CD4-positive, alpha-beta T cell treated with Interleukin-17A for 4 hours (primary cell): ENCODE measurements at regions not wholly inside any gene's neighbourhood (a gene's known extent, or its start where the extent isn't known, plus 50 kb on each side); places are given as distances from the start of the nearest gene placed in this dataset.

Source experiments
- DNase-seq: peaks from one replicate; pipeline ENCODE4 v3.0.0-alpha.2; 2020; ENCODE audit warnings: mixed read lengths

DNA sequence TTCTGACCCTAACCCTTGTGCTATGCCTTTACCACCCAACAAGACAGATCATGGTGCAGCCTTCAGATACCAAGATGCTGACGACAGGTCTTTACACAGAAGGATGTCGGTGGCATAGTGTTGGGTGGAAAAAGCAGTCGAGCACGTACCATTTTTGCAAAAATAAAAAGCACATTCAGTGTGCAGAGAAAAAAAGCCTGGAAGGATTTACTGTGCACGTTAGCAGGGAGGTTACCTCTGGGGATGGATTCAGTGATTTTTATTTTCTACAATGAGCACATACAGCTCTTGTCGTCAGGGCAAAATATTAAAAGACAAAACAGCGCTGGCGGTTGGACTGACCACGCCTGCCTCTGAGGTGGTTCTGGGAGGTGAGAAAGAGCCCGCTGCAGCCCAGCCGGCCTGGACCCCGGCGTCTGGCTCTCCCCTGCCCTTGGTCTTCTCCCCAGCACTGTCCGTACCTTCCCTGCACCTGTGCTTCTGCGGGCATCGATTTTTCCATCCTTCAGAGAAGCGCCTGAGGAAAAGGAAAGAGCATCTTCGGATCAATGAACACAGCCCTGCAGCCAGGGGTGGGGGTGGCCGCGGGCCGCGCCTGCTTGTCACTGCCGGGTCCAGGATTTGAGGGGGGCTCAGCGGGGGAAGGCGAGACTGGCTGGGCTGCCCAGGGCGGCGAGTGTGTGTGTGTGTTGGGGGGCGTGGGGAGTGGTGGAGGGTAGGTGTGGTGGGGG is 200.0 kb upstream of the IER5L start:
- DNase-seq = no peak

DNA sequence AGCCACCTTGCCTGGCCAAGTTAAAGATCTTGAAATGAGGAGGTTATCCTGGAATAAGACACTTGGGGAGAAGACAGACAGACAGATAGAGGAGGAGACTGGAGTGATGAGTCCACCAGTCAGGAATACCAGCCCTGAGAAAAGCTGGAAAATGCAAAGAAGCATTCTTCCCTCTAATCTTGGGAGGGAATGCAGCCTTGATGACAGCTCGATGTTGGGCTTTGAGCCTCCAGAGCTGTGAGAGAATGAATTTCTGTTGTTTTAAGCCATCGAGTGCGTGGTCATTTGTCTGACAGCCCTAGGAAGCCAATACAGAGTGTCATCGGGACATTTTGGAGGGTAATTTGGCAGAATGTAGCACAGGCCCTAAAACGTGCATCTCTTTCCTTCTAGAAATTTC is 199.1 kb upstream of the IER5L start:
- no peak for DNase-seq

DNA sequence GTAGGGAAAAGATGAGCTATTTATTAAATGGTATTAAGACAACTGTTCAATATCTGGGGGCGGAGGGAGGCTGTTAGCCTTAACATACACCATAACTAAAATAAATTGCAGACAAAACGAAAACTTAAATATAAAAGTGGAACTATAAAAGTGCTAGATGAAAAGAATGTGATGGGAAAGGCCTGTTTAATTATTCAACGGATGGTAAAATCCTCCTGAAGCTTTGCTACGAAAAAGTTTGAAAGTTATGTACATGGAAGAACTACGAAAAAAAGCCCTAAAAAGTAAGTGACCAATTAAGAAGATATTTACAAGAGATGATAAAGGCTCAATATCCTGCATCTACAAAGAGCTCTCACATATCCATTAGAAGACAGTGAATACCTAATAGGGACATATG is 197.8 kb upstream of the IER5L start:
- no peak for DNase-seq

DNA sequence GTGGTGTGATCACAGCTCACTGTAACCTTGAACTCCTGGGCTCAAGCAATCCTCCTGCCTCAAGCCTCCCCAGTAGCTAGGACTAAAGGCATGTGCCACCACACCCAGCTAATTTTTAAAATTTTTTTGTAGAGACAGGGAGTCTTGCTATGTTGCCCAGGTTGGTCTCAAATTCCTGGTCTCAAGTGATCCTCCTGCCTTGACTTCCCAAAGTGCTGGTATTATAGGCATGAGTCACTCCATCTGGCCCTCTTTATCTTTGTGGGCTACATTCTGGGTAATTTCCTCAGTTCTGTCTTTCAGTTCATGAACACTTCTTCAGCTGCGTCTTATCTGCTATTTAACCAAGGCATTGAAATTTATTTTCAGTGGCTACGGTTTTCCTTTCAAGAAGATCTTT is 196.6 kb upstream of the IER5L start:
- no peak for DNase-seq

DNA sequence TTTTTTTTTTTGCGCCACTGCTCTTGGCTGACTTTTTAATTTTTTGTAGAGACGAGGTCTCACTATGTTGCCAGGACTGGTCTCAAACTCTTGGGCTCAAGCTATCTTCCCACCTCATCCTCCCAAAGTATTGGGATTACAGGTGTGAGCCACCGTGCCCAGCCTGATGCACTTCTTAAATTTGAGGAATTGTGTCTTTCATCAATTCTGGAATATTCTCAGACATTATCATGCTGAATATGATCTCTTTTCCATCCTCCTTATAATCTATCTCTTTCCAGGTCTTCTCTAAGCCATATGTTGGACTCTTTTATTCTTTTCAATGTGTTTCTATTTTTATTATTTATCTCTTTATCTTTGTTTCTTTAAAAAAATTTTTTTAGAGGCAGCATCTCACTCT is 196.2 kb upstream of the IER5L start:
- no peak for DNase-seq

DNA sequence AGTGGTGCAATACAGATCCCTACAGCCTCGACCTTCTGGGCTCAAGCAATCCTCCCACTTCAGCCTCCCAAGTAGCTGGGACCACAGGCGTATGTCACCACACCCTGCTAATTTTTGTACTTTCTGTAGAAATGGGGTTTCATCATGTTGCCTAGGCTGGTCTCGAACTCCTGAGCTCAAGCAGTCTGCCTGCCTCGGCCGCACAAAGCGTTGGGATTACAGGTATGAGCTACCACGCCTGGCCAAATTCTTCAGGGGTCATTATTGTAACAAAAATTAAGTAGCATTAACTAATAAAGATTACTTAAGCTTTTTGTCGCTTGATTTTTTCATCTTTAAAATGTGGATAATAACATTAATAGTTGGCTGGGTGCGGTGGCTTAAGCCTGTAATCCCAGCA is 195.3 kb upstream of the IER5L start:
- DNase-seq = no peak

DNA sequence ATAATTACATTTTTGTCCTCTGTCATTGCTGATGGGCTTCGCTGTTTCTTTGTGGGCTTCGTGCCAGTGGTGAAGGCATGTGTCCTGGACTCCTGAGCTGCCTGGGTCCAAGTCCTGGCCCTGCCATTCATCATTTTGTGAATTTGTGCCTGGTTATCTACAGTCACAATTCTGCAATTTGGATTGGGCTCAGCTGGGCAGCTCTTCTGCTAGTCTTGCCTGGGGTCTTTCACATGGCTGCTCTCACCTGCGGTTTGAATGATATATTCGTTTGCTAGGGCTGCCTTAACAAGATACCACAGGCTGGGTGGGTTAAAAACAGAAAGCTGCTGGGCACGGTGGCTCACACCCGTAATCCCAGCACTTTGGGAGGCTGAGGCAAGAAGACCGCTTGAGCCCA is 192.7 kb upstream of the IER5L start:
- no peak for DNase-seq

DNA sequence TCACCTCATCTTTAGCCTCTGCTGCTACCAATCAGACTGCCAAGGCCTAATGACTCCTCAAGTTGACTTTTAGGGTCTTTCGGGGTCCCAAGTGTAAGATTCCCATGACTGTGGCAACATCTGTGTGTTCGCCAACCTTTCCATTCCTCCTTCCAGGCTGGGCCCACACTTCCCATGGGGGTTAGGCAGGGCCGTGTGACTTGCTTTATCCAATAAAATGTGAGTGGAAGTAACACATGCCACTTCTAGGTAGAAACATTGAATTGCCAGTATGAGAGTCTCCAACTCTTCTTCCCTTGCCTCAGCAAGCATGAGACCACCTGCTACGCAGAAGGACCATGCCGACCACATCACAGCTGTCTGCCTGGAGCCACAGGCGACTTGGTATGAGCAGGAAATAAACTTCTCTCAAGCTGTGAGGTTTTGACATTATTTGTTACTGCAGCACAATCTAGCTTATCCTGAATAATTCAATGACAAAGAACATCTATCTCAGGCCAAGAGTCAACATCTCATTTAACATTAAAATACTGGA is 190.4 kb upstream of the IER5L start:
- no peak for DNase-seq

DNA sequence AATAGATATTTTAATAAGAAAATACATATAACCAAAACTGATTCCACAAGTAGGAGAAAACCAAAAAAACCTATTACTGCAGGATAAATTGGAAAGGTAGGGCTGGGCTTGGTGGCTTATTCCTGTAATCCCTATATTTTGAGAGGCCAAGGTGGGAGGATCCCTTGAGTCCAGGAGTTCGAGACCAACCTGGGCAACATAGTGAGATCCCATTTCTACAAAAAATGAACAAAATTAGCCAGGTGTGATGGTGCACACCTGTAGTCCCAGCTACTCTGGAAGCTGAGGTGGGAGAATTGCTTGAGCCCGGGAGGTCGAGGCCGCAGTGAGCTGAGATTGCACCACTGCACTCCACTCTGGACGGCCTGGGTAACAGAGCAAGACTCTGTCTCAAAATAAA is 189.2 kb upstream of the IER5L start:
- no peak for DNase-seq

DNA sequence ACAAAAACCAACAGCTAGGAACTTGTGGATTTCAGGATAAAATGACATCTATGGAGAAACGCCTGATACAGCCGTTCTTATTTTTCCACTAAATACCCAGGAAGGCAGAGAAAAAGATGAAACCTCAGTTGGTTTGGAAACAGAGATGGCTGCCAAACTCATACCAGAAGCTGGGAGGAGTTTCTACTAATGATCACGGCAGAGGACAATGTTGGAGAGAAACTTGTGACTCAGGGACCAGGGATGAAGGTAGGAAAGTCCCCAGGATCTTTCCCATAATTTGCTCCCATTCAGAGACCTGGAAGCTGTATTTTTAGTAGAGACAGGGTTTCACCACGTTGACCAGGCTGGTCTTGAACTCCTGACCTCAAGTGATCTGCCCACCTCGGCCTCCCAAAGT is 187.1 kb upstream of the IER5L start:
- no peak for DNase-seq

DNA sequence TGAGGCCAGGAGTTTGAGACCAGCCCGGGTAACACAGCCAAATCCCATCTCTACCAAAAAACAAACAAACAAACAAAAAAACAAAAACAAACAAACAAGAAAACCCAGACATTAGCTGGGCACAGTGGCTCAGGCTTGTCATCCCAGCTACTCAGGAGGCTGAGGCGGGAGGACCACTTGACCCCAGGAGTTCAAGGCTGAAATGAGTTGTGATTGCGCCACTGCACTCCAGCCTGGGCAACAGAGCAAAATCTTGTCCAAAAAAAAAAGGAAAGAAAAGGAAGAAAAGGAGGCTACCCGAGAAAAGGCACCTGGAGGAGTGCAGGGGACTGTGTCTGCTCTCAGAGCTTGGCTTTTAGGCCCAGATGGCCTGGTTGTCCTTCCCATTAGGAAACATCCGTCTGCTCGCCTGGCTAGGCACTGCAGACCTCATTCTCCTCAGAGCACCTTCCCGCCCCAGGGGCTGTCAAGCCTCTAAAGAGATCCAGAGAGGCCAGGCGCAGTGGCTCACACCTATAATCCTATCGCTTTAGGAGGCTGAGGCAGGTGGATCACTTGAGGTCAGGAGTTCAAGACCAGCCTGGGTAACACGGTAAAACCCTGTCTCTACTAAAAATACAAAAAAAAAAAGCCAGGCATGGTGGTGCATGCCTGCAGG is 185.3 kb upstream of the IER5L start:
- DNase-seq = no peak

DNA sequence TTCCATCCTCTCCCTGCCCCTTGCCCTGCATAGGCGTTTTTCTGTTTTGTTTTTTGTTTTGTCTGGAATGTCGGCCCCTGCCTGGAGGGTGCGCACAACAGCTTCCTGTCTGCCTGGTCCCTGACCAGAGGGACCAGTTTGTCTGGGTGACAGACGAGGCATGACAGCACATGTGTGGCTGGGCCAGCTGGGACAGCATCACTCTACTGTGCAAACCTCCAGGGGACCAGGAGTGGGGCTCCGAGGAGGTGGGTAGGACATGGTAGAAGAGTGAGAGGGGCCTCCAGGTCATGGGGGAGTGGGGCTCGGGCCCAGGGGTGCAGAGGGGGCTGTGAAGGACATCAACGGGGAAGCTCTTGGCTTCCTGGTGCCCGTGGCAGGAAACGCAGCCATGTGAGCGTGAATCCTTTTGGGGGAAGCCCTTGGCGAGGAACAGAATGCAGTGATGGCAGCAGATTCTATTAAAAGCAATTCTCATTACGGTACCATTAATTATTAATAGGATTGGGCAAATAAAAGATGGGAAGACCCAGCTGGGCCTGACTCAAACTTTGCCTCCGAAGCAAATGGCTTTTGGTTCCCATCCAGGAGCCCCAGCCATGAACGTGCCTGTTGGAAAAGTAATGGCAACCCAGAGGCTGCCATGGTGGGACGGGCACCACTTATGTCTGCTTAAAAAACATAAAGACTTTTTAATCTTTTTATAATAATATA is 184.4 kb upstream of the IER5L start:
- no peak for DNase-seq

DNA sequence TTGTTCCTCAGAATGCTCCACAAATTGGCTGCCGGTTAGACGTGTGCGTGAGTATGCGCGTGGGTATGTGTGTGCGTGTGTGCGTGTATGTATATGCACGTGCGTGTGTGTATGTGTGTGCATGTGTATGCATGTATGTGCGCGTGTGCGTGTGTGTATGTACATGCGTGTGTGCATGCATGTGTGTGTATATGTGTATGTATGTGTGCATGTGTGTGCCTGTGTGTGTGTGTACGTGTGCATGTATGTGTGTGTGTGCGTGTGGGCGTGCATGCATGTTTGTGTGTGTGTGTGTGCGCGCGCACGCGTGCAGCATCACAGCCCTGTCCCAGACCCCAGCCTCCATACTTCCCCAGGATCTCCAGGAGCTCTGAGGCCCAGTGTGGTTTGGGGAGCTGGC is 183.1 kb upstream of the IER5L start:
- DNase-seq = no peak

DNA sequence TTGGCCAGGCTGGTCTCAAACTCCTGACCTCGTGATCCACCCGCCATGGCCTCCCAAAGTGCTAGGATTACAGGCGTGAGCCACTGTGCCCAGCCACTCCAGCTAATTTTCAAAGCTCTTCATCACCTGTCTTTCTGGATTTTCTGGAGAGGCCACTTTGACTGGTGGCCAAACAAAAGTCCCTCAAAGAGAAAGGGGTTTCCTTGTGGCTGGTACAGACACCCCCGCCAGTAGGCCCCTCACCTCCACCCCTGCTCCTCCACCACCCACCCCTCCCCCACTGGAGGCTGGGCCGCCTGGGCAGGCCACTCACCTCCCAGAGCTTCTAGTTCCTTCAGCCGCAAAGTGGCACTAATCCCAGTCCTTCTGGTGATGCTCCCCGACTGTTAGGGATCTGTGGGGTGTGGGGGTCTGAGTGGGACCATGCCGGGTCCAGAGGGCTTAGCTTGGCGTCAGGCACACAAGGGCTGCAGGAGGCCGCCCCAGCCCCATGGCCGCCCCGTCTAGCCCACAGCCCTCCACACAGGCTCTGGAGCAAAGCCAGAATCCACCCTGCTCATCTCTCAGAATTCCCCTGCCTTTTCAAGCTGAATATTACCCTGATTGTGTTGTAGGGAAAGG is 182.0 kb upstream of the IER5L start:
- no peak for DNase-seq

DNA sequence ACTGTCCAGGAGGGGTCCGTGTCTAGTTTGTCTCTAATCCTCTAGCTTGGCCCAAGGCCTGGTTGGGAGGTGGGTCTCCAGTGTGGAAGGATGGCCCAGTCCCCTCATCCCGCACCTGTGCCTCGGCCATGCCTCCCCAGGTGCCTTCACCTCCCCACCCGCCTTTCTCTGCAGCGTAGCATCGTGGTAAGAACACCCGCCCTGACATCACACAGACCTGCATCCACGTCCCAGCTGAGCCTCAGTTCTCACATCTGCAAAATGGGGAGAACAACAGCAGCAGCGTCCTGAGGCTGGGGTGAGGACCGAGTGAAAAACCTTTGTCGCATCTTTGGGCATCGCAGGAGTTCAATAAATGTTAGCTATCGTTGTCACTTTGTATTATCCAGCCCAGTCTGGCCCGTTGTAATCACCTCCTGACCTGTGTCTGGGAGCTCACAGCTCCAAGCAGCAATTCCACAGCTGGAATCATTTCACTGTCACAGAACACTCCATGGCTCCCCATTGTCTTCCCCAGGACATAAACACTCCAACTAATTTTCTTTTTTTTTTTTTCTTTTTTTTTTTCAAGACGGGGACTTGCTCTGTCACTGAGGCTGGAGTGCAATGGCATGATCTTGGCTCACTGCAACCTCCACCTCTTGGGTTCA is 181.2 kb upstream of the IER5L start:
- no peak for DNase-seq

DNA sequence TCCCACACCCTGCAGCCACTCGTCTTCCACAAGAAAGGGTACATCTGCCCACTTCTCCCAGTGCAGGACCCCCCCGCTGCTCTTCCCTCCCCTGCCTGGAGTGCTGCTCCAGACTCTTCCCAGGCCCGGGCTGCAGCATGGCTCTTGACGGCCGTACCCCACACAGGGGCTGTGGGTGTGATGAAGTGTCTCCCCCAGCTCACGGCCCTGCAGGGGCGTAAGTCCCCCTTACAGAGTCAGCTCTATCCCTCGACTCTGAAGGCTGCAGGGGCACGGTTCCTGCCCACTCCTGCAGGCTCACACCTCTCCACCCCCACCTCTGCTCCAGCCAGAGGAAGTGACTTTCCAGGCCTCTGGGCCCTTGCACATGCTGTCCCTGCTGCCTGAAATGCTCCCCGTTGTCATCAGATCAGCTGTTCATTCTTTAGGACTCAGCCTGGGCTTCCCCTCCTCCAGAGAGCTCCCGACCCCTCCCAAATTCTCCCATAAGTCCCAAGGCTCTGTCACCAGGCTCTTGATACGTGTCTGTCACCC is 180.6 kb upstream of the IER5L start:
- DNase-seq = no peak

DNA sequence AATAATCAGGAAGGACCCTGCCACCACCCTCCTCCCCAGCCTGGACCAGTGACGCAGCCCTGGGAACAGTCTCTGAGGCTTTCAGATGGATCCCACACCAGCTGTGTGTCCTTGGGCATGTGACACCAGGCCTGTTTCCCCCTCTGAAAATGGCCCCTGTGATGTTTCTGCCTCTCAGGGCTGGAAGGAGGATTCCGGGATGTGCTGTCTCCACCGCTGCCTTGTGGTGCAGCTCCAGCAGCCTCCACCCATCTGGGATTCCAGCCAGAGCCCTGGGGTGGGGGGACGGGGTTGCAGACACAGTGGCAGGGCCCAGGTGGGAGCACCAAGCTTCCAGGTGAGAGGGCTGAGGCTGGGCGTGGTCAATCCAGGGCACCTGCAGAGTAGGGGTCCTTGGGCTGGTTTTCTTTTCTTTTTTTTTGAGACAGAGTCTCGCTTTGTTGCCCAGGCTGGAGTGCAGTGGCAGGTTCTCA is 179.7 kb upstream of the IER5L start:
- DNase-seq = no peak

DNA sequence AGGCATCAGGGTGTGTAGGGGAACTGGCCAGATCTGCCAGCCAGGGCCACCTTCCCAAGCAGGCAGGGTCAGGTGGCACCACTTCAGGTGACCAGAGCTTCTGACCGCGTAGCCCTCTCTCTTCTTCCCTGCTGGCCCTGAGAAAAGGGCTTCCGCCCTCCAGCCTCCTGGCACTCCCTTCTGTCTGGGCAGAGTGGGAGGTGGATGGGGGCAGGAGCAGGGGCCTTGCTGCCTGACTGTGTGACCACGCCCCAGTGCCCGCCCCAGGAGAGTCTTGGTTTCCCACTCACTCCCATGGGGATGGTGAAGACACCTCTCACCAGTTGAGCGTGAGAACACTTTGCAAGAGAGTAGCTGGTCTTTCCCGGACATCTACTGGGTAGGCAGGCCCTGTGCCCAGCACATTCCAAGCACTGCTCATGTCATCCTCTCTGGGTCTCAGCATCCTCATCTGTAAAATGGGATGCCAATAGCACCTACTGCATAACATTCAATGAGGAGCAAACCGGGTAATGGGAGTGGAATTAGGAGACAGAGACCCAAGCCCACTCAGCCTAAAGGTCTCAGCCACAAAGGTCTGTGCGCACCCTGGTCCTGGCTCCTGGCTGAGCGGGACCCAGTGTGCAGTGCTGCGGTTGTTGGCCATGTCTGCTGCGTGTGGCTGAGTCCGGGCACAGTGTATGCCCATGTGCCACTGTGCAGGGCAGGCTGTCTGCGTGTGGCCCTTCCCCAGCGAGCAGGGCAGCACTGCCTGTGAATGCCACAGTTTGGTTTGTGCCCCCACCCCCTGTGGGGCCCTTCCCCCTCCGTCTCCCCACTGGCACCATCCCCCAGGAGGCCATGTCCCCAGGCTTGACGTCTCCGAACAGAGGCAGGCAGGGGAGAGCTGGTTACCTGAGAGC is 179.1 kb upstream of the IER5L start:
- no peak for DNase-seq

DNA sequence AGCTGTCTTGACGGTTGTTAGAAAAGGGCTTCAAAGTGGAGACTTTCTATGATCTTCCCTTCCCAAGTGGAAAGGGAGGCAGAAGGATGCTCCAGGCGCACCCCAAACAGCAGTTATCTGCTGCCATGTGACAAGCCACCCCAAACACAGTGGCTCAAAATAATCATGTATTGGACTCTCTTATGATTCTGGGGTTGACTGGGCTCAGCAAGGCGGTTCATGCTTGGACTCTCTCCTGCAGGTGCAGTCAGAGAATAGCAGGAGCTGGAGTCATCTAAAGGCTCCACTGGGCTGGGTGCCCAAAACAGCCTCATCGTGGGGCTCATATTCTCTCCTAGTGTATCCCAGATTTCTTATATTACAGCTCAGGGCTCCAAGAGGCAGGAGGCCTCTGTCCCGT is 177.6 kb upstream of the IER5L start:
- no peak for DNase-seq

DNA sequence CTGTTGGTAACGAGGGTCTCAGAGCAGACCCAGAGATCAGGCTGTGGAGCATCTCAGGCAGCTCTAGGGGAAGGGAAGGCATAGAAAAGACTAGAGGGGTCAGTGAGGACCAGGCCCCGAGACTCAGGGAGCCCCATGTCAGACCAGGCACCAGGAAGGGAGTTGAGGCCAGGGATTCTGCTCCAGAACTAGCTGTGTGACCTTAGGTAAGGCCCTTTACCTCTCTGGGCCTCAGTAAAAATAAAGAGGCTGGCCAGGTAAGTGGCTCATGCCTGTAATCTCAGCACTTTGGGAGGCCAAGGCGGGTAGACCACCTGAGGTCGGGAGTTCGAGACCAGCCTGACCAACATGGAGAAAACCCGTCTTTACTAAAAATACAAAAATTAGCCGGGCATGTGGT is 176.4 kb upstream of the IER5L start:
- DNase-seq = no peak

DNA sequence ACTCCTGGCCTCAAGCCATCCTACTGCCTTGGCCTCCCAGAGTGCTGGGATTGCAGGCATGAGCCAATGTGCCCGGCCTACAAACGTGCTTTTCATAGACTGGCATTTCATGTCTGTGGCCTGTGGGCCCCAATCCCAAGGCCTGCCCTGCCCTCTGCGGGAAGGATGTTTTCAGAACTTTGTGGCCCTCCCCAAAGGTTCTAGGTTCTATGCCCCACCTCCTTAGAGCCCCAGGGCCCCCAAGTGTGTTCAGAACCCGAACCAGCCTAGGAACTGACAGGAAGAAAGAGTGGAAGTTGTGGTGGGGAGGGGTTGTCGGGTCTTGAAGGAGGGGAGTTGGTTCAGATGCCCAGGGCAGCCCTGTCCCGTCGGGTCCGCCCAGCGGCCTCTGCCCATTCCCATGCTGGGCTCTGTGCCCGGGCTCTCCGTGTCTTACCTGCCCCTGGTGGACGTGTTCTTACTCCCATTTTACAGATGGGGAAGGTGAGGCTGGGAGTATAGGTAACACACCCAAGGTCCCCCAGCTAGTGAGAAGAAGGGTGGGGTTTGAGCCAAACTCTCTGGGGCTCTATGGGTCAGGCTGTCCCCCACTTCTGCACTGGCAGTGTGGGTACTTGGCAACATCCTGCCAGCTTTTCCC is 175.8 kb upstream of the IER5L start:
- DNase-seq = no peak
